NCI-H187 treated with DMSO at 0.1 percent for 48 hours (cell line): ENCODE measurements at regions not wholly inside any gene's neighbourhood (a gene's known extent, or its start where the extent isn't known, plus 50 kb on each side); places are given as distances from the start of the nearest gene placed in this dataset.
"Not testable (repeated sequence)": the region's sequence is repeated elsewhere in the genome, so short reads cannot be mapped to it uniquely, and the experiment has no call there.

ENCODE experiments used
- DNase-seq: peaks from one replicate; lab custom pipeline; 2025; lab: John Stamatoyannopoulos, UW

- no peak for DNase-seq
Measured at GRCh38 chr9:7467186-7467585, 332.4 kb downstream of the DMAC1 start.

DNA sequence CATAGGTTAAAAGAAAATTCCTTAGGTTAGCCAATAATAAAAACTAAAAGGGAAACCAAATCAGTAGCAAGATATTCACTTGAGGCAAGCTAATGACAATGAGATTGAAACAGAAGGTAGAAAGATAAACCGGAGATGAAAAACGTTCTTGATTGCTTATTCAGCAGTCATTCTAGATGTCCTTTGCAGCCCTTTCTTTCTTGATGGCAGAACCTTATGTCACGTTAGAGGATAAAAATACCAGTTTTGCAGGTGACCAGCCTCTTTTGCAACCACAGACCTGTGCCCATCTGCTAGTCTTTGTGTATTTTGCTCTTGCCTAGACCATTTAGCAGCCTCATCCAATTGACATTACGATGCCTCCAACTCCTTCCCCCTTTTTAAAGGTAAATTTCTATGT, 337.8 kb downstream of the DMAC1 start:
- DNase-seq = no peak

DNA sequence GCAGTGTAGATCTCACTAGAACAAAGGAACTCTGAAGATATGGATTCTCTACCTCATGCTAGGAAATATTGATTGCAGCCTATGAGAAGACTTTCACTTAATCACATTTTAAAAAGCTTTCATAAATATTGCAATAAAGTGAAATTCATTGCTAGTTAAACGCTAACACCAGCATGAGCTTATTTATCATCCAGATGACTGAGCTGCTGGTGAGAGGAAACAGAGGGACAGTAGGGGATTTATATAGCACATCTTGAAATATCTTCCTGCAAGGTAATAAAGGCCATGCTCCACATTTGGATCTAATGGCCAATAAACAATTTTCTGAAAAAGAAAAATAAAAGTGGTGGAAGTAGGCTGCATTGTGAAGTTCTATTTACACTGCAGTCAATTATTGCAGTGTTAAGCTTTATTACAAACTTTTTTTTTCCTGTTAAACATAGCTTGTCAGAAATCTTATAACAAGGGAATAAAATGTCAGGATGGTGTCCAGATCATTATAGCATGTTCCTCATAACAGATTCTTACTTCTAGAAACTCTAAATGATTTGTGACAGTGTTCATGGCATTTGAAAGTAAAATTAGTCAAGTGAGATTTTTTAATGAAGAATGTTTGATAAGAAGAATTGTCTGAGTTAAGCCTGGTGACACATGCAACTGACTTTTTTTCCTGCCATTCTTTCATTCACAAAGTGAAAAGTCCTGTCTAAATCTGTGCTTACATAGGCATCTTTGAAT, 342.6 kb downstream of the DMAC1 start:
- DNase-seq = no peak

GRCh38 chr9:7456377-7456776, 343.2 kb downstream of the DMAC1 start:
- DNase-seq = no peak

DNA sequence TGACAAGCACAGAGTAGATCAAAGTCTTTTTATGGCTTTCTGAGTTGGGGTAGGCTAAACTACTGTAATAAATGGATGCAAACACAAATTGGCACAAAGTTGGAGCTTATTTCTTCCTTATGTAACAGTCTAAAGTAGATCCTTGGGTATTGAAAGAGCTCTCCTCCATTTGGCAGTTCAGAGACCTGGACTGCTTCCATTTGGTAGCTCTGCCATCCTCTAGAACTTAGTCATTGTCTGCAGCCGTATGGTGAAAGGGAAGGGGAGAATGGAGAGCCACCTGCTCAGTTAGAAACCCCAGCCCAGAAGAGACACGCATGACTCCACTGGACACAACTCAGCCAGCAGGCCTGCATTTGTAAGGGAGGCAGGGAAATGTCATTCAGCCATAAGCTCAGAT, 345.0 kb downstream of the DMAC1 start:
- DNase-seq = no peak

- no peak for DNase-seq
Measured at GRCh38 chr9:7452378-7452777, 347.2 kb downstream of the DMAC1 start.

DNA sequence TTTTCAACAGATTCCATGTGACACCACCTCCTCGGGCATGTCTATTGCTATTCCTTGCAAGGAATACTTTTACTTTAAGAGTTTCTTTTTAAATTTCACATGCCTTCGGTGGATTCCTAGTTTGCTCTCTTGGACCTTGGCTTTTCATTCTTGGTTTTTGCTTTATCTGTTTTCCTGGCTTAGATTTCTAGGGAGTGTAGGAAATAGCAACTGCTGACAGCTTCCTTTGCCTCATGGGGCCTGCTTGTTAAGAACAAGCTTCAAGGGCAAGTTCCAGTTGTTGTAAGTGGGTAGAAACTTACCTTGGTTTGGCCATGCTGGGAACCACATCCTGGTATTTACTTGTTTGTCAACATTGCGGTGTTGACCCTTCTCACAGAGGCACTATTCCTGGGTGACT, 348.5 kb downstream of the DMAC1 start:
- no peak for DNase-seq

GRCh38 chr9:7443541-7443940, 356.0 kb downstream of the DMAC1 start:
- DNase-seq = no peak

DNA sequence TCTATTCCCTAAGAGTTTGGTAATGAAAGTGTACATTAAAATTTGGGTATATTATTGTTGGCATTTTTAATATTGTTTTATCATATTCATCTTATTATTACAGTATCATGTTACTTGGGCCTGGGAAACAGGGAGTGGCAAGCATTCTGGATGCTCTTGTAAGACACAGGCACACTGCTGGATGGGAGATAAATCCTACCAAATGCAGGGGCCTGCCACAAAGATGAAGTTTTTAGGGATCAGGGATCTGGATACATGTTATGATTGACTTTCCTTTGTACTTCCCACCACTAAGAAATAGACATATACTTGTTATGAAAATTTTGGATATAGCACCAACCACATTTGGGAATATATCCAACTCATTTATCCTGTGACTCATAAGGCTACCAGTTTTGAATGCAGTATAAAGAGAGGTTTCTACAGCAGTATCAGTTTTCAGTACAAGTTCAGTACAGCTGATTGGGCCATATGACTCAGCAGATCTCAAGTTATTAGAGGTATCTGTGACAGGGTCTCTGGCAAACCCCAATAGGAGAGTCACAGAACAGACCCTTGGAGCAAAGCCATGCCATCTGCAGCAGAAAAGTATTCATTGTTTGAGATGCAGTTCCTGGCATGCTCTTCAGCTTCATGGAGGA, 360.1 kb downstream of the DMAC1 start:
- no peak for DNase-seq

DNA sequence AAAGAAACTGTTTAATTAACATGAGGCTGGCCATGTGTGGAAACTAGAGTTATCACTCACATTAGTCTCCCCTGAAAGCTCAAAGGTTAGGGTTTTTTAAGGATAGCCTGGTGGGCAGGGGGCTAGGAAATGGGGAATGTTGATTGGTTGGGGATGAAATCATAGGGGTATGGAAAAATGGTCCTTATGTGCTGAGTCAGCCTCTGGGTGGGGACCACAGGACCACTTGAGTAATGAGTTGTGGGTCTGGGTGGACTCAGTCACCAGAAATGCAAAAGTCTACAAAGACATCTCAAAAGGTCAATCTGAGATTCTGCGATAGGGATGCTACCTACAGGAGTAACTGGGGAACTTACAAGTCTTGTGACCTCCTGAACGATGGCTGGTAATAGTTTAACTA, 362.8 kb downstream of the DMAC1 start:
- DNase-seq = no peak

GRCh38 chr9:7433508-7434292, 365.9 kb downstream of the DMAC1 start:
- no peak for DNase-seq

- no peak for DNase-seq
Measured at GRCh38 chr9:7432989-7433388, 366.6 kb downstream of the DMAC1 start.

GRCh38 chr9:7417397-7417796, 382.2 kb downstream of the DMAC1 start:
- DNase-seq = not testable (repeated sequence)

- no peak for DNase-seq
Measured at GRCh38 chr9:7415836-7416235, 383.7 kb downstream of the DMAC1 start.

GRCh38 chr9:7408845-7409244, 390.7 kb downstream of the DMAC1 start:
- DNase-seq = no peak

DNA sequence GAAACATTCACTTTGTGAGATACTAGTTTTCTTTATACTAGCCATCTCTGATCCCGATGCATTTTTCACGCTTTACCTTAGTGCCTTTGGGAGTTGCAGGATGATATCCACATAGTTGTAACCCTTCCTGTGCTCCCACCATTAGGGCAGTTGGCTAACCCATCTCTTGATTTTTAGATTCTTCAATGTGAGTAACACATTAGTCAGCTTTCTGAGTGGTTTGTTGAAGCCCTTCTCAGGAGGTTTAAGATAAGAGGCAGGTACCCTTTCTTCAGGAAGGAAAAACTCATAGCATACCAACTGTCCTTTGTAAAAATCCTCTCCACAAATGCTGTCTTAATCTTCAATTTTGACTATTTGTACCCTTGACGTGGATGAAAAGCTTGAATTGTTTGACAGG, 392.3 kb downstream of the DMAC1 start:
- DNase-seq = no peak

DNA sequence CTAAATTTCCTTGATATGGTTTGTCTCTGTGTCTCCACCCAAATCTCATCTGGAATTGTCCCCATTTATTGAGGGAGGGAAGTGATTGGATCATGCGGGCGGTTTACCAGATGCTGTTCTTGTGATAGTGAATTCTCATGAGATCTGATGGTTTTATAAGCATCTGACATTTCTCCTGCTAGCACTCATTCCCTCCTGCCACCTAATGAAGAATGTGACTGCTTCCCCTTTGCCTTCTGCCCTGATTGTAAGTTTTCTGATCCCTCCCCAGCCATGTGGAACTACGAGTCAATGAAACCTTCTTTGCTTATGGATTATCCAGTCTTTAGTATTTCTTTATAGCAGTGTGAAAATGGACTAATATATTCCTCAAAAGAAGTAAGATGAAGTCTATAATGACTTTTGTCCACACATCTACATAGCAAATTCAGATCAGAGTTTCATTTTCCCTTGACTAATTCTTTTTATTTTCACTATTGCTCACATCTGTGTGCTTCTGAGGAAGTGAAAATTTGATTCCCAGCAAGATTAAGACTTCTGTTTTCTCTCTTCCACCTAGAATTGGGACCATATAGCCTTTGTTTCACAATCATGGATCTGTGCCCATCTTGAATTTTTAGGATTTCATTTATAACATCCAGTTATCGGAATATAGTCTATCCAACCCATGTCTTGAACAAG, 393.5 kb downstream of the DMAC1 start:
- DNase-seq = no peak

DNA sequence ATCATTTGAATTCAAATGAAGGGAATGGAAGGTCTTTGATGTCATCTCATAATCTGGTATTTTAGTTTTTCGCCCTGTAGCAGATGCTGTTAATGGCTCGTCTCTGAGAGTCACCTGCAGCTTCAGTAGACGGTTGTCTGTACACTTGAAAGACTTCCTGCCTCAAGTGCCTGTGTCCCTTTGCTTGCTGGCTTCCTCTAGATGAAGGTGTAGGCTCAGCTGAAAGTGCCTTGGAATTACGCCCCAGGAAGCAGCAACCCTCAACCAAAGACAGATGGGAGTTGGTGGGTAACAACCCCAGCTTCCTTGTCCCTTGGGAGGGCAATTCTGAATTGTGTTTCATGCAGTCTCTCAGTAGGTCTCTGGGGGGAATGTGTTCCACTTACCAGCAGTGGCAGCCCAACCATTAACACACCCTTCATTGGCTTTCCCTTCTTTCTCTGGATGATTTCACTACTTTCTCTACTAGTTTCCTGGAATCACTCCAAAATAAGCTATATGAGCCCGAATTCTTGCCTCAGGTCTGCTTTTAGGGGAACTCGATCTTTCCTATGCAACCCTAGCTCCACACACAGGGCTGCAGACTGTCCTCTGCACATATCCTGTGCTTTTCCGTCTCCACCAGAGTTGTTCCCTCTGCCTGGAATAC, 395.6 kb downstream of the DMAC1 start:
- no peak for DNase-seq

- DNase-seq = no peak
Measured at GRCh38 chr9:7403028-7403389, 396.6 kb downstream of the DMAC1 start.

DNA sequence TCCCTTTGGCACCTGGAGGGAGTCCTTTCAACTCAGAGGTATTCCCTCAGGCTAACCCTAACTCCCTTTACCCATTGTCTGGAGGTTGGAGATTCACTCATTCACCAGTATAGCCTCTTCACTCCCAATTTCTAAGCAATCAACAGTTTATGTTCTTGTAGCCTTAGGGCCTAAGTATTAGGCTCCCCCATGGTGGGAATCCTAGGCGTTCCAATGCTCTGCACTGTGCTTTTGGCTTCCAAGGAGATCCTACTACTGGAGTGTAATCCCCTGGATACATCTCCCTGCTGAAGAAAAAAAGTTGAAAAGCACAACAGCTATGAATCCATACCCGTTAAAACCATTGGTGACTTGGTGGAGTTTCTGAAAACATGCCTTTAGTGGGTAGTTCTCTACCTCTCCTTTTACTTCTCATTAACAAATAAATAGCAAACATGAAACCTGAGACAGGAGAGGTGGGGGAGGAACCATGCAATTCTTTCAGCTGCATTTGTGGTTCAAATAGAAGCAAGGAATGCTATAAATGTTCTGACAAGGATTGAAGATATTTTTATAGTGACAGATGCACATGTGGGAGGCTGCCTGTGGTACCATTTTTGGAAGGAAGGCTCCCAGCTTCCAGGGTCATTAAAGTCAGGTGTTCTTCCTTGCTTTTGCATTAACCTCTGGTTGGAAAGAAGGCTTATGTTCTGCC, 397.1 kb downstream of the DMAC1 start:
- no peak for DNase-seq

DNA sequence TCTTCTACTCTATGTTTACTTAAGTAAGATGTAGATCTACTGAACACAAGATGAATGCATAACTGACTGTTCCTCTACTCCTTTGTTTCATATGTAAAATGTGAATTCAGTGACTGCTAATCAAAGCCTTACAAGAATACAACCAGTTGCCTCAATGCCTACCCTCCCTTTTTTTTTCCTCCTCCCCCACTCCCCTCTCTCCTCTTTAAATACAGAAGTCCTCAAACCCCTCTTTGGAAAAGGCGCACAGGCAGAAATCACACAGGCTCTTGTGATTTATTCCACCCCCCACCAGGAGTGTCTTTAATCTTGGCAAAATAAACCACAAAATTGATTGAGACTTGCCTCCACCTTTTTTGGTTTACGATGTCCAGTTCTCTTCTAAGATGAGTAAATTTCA, 398.5 kb downstream of the DMAC1 start:
- DNase-seq = no peak
